Lower leg skin (tissue), 3 donors: ENCODE measurements at regions not wholly inside any gene's neighbourhood (a gene's known extent, or its start where the extent isn't known, plus 50 kb on each side); places are given as distances from the start of the nearest gene placed in this dataset.

Experiments used
- POLR2A ChIP-seq, 2 donors: fragments of 450-650 bp; IDR thresholded peaks; one replicate each; pipeline ENCODE4 v1.6.1; 2016 to 2017; ENCODE audit warnings: antibody characterized with exemption in 2 of 2, mild to moderate bottlenecking in 1 of 2, moderate library complexity in 1 of 2
- TF ChIP-seq, protein P1 (sequence below), 3 donors: fragments of 450-650 bp; IDR thresholded peaks; one replicate each; pipeline ENCODE4 v1.5.1; 2016; ENCODE audit warnings: antibody characterized with exemption in 3 of 3, mild to moderate bottlenecking in 3 of 3, moderate library complexity in 2 of 3

DNA sequence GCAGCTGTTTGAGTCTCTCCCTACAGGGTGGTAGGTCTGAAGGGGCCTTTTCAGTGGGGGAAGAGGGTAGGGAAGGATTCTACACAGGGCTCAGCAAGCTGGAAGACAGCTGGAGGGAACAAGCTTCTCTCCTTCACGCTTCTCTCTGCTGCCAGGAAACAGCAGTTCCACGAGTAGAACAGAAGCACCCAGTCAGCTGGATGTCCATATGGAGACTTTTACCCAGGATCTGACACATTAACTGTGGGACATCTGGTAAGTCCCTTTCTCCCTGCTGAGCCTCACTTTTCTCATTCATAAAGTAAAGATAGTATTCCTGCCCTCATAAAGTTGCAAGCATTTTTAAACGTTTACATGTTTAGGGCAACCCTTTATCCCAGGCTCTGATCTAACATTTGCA lies 280.3 kb downstream of the OMA1 start:
- TF ChIP-seq, protein P1, sequence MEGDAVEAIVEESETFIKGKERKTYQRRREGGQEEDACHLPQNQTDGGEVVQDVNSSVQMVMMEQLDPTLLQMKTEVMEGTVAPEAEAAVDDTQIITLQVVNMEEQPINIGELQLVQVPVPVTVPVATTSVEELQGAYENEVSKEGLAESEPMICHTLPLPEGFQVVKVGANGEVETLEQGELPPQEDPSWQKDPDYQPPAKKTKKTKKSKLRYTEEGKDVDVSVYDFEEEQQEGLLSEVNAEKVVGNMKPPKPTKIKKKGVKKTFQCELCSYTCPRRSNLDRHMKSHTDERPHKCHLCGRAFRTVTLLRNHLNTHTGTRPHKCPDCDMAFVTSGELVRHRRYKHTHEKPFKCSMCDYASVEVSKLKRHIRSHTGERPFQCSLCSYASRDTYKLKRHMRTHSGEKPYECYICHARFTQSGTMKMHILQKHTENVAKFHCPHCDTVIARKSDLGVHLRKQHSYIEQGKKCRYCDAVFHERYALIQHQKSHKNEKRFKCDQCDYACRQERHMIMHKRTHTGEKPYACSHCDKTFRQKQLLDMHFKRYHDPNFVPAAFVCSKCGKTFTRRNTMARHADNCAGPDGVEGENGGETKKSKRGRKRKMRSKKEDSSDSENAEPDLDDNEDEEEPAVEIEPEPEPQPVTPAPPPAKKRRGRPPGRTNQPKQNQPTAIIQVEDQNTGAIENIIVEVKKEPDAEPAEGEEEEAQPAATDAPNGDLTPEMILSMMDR (IDR thresholded peaks at IDR 0.05): no peak
- TF ChIP-seq POLR2A (IDR thresholded peaks at IDR 0.05): no peak
